ENCODE measurements at regions not wholly inside any gene's neighbourhood (a gene's known extent, or its start where the extent isn't known, plus 50 kb on each side); places are given as distances from the start of the nearest gene placed in this dataset.

GRCh38 chr15:53034767-53035245, 244.7 kb upstream of the ONECUT1 start:
- intact Hi-C loops (cut with micrococcal nuclease; ENCODE audit: unreplicated experiment): no loop called here
- Mint-ChIP-seq H3K36me3 (ENCODE audit: insufficient read depth, unreplicated experiment) (no peaks in the 10 kb centered on the region), H3K27ac (ENCODE audit: unreplicated experiment) (no peak overlapping the region), H3K4me3 (ENCODE audit: low read depth, unreplicated experiment) (no peak overlapping the region), H3K4me1 (ENCODE audit: low read depth, unreplicated experiment) (no peaks in the 10 kb centered on the region), H3K27me3 (ENCODE audit: unreplicated experiment) (peaks cover 8% of the 10 kb centered on the region), H3K9me3 (ENCODE audit: low read depth, unreplicated experiment) (no peaks in the 10 kb centered on the region)
- BruUV-seq (replicated peaks): no TSS peak
- TF ChIP-seq, protein P1, sequence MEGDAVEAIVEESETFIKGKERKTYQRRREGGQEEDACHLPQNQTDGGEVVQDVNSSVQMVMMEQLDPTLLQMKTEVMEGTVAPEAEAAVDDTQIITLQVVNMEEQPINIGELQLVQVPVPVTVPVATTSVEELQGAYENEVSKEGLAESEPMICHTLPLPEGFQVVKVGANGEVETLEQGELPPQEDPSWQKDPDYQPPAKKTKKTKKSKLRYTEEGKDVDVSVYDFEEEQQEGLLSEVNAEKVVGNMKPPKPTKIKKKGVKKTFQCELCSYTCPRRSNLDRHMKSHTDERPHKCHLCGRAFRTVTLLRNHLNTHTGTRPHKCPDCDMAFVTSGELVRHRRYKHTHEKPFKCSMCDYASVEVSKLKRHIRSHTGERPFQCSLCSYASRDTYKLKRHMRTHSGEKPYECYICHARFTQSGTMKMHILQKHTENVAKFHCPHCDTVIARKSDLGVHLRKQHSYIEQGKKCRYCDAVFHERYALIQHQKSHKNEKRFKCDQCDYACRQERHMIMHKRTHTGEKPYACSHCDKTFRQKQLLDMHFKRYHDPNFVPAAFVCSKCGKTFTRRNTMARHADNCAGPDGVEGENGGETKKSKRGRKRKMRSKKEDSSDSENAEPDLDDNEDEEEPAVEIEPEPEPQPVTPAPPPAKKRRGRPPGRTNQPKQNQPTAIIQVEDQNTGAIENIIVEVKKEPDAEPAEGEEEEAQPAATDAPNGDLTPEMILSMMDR (IDR thresholded peaks at IDR 0.05; ENCODE audit: unreplicated experiment): no peak
- CTCF ChIA-PET: interaction anchor here (0.6 kb wide), 1 partner anchor 1490 kb away, joined by 3 read pairs; no protein-coding TSS in a partner anchor
- no peak for DNase-seq

DNA sequence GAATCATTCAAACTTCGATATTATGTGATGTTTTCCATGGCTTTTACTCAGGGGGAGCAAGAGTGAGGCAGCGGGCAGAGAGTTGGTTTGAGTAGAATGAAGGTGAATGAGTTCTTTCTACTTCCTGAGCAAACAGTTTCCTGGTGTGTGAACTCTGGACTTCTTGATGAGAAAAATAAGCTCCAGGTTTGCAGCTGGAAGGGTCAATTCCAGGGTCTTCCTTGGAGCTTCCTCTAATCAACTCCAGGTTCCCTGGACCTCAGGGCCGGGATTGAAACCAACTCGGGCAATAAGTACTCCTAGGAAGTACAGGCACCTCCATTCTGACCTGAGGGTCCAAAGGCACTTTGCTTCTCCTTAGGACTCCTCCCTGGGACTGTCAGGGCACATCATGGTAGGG, 243.6 kb upstream of the ONECUT1 start:
- TF ChIP-seq, protein P1 (IDR thresholded peaks at IDR 0.05; ENCODE audit: unreplicated experiment): no peak
- no TSS peak for BruUV-seq (replicated peaks)

GRCh38 chr15:53031469-53031868, 241.3 kb upstream of the ONECUT1 start:
- BruUV-seq (replicated peaks): no TSS peak
- no peak overlapping the region for H3K4me3 Mint-ChIP-seq (ENCODE audit: low read depth, unreplicated experiment)

More for the DNA sequence above, 243.6 kb upstream of the ONECUT1 start:
- Mint-ChIP-seq H3K9me3 (ENCODE audit: low read depth, unreplicated experiment) (no peaks in the 10 kb centered on the region), H3K4me1 (ENCODE audit: low read depth, unreplicated experiment) (no peaks in the 10 kb centered on the region), H3K27ac (ENCODE audit: unreplicated experiment) (no peak overlapping the region), H3K36me3 (ENCODE audit: insufficient read depth, unreplicated experiment) (no peaks in the 10 kb centered on the region), H3K27me3 (ENCODE audit: unreplicated experiment) (peaks cover 19% of the 10 kb centered on the region), H3K4me3 (ENCODE audit: low read depth, unreplicated experiment) (no peak overlapping the region)
- CTCF ChIA-PET: interaction anchor here (0.6 kb wide), 1 partner anchor 667 kb away, joined by 10 read pairs; no protein-coding TSS in a partner anchor
- intact Hi-C loops (cut with micrococcal nuclease; ENCODE audit: unreplicated experiment): no loop called here
- no peak for DNase-seq

GRCh38 chr15:53022788-53023187, 232.7 kb upstream of the ONECUT1 start:
- DNase-seq: no peak
- no peaks in the 10 kb centered on the region for H3K4me1 Mint-ChIP-seq (ENCODE audit: low read depth, unreplicated experiment)
- no peak overlapping the region for H3K4me3 Mint-ChIP-seq (ENCODE audit: low read depth, unreplicated experiment)
- TF ChIP-seq, protein P1 (IDR thresholded peaks at IDR 0.05; ENCODE audit: unreplicated experiment): no peak
- H3K27ac Mint-ChIP-seq (ENCODE audit: unreplicated experiment): no peak overlapping the region
- no peaks in the 10 kb centered on the region for H3K27me3 Mint-ChIP-seq (ENCODE audit: unreplicated experiment)
- H3K36me3 Mint-ChIP-seq (ENCODE audit: insufficient read depth, unreplicated experiment): no peaks in the 10 kb centered on the region
- CTCF ChIA-PET: no interaction called here
- no peaks in the 10 kb centered on the region for H3K9me3 Mint-ChIP-seq (ENCODE audit: low read depth, unreplicated experiment)
- intact Hi-C loops (cut with micrococcal nuclease; ENCODE audit: unreplicated experiment): no loop called here
- no TSS peak for BruUV-seq (replicated peaks)

More at GRCh38 chr15:53031469-53031868, 241.3 kb upstream of the ONECUT1 start:
- no peak overlapping the region for H3K27ac Mint-ChIP-seq (ENCODE audit: unreplicated experiment)
- CTCF ChIA-PET: no interaction called here
- no peak for DNase-seq
- no peaks in the 10 kb centered on the region for H3K4me1 Mint-ChIP-seq (ENCODE audit: low read depth, unreplicated experiment)
- intact Hi-C loops (cut with micrococcal nuclease; ENCODE audit: unreplicated experiment): no loop called here
- H3K9me3 Mint-ChIP-seq (ENCODE audit: low read depth, unreplicated experiment): no peaks in the 10 kb centered on the region
- TF ChIP-seq, protein P1 (IDR thresholded peaks at IDR 0.05; ENCODE audit: unreplicated experiment): no peak
- peaks cover 19% of the 10 kb centered on the region for H3K27me3 Mint-ChIP-seq (ENCODE audit: unreplicated experiment)
- no peaks in the 10 kb centered on the region for H3K36me3 Mint-ChIP-seq (ENCODE audit: insufficient read depth, unreplicated experiment)
